Activated CD8-positive, alpha-beta memory T cell treated with anti-CD3 and anti-CD28 coated beads, Interleukin-2, amount 10 ng/mL, durations not matched to agents 7 days and 5 days (primary cell): ENCODE measurements at regions not wholly inside any gene's neighbourhood (a gene's known extent, or its start where the extent isn't known, plus 50 kb on each side); places are given as distances from the start of the nearest gene placed in this dataset.

Experiments used
- ATAC-seq: fragments of 150-1000 bp; cut with Tn5 transposase; one replicate; pipeline ENCODE4 v1.10.0; 2021; ENCODE audit warnings: moderate library complexity
- CTCF ChIA-PET: fragments of 350-600 bp; sonication (Branson Sonifier 250); formaldehyde crosslinking; loops from one replicate; lab custom pipeline; 2021; ENCODE audit warnings: antibody characterized with exemption; lab: Charles Lee
- DNase-seq: peaks from one replicate; pipeline ENCODE4 v3.0.0-alpha.2; 2020
- H3K27ac Mint-ChIP-seq: one replicate; pipeline ENCODE4 v1.8.0; 2021; ENCODE audit warnings: mild to moderate bottlenecking, mixed read lengths
- H3K27me3 Mint-ChIP-seq: one replicate; pipeline ENCODE4 v1.8.0; 2021; ENCODE audit warnings: mixed read lengths
- H3K36me3 Mint-ChIP-seq: one replicate; pipeline ENCODE4 v1.8.0; 2021; ENCODE audit warnings: mild to moderate bottlenecking, mixed read lengths
- H3K4me1 Mint-ChIP-seq: one replicate; pipeline ENCODE4 v1.8.0; 2021; ENCODE audit warnings: mixed read lengths
- H3K4me3 Mint-ChIP-seq: one replicate; pipeline ENCODE4 v1.8.0; 2021; ENCODE audit warnings: mild to moderate bottlenecking, moderate library complexity, mixed read lengths
- H3K9me3 Mint-ChIP-seq: one replicate; pipeline ENCODE4 v1.8.0; 2022; ENCODE audit warnings: low read depth, mixed read lengths

DNA sequence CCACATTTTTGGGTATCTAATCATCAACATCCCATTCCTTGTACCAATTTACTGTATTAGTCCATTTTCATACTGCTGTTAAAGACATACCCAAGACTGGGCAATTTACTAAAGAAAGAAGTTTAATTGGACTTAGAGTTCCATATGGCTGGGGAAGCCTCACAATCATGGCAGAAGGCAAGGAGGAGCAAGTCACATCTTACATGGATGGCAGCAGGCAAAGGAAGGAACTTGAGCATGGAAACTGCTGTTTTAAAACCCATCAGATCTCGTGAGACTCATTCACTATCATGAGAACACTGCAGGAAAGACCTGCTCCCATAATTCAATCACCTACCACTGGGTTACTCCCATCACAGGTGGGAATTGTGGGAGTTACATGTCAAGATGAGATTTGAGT, 95.4 kb upstream of the SLCO6A1 start:
- H3K27ac Mint-ChIP-seq: no peak overlapping the region
- ATAC-seq: no peak
- peaks cover 12% of the 10 kb centered on the region for H3K4me1 Mint-ChIP-seq
- no peaks in the 10 kb centered on the region for H3K36me3 Mint-ChIP-seq
- no peak for DNase-seq
- CTCF ChIA-PET: no interaction called here
- H3K27me3 Mint-ChIP-seq: peaks cover 5% of the 10 kb centered on the region
- no peaks in the 10 kb centered on the region for H3K9me3 Mint-ChIP-seq
- no peak overlapping the region for H3K4me3 Mint-ChIP-seq

DNA sequence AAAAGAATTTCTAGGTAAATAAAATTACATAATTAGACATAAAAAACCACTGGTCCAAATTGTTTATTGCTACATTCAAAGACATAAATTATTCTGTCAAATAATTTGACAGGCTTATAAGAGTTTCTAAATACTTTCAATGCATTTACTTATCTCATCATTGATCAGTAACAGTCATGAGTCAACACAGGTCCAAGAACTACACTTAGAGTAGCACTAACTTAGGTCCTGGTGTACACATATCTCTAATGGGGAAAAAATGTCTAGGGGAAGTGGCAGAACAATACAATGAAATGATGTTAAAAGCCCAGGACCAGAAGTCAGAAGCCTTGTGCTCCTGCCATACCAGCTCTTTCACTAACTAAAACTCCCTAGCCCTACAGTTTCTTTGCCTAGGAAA, 96.5 kb upstream of the SLCO6A1 start:
- Mint-ChIP-seq H3K27ac (no peak overlapping the region), H3K4me1 (peaks cover 12% of the 10 kb centered on the region), H3K9me3 (no peaks in the 10 kb centered on the region), H3K36me3 (no peaks in the 10 kb centered on the region), H3K27me3 (peaks cover 3% of the 10 kb centered on the region), H3K4me3 (no peak overlapping the region)
- CTCF ChIA-PET: no interaction called here
- DNase-seq: no peak
- ATAC-seq: no peak

DNA sequence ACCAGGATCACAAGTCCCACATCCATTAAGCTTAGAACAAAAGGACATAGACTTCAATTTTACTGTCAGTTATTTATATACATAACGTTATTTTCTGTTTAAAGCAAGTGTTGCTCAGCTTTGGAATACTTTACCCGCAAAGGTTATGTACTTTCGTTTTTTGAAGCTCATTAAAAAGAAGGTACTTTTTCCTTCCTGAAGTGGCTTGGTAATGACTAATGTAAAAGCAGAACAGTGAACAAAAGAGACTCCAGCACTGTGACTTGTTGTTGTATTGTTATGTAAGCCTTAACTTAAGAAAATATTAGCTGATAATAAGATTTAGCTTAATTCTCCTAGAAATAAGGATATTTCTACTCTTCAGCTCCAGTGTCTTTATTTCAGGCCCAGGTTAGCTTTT, 97.3 kb upstream of the SLCO6A1 start:
- CTCF ChIA-PET: no interaction called here
- H3K4me3 Mint-ChIP-seq: no peak overlapping the region
- no peak for ATAC-seq
- H3K27ac Mint-ChIP-seq: no peak overlapping the region
- H3K36me3 Mint-ChIP-seq: no peaks in the 10 kb centered on the region
- no peaks in the 10 kb centered on the region for H3K9me3 Mint-ChIP-seq
- peaks cover 3% of the 10 kb centered on the region for H3K27me3 Mint-ChIP-seq
- no peak for DNase-seq
- H3K4me1 Mint-ChIP-seq: peaks cover 12% of the 10 kb centered on the region

DNA sequence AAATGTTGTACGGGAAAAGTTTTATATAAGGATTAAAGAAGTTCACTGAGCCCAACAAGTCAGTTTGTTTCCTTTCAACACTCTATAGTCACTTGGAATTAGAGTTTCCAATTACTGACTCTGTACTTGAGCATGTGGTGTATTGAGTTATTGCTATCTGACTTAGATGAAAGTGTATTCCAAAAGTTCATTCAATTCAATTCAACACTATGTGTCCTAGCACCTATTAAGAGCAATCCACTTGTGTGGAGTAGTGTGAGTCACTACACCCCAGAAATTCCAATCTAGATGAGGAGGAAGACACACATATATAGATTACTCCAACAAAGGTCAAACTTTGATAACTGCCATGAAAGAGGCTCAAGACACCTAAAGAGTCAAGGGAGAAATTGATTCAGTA, 98.2 kb upstream of the SLCO6A1 start:
- Mint-ChIP-seq H3K27me3 (peaks cover 8% of the 10 kb centered on the region), H3K9me3 (no peaks in the 10 kb centered on the region), H3K36me3 (no peaks in the 10 kb centered on the region), H3K4me3 (no peak overlapping the region), H3K27ac (no peak overlapping the region), H3K4me1 (peaks cover 8% of the 10 kb centered on the region)
- no peak for ATAC-seq
- CTCF ChIA-PET: no interaction called here
- no peak for DNase-seq

DNA sequence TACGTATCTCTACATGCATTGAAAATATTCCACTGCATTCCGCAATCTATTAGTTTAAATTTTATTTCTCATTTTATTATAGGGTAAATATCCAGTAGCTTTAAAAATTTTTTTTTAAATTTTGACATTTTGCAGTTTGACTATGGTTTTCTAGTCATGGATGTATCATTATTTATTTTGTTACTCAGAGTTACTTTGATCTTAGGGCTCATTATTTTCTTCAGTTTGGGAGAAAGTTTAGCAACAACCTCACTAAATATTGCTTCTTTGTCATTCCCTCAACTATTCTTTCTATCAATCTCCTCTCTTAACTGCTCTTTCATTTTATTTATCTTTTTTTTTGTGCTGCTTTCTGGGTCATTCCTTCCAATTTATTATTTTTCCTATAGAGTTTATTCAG, 100.5 kb upstream of the SLCO6A1 start:
- DNase-seq (no peak), ATAC-seq (no peak)
- Mint-ChIP-seq H3K27me3 (peaks cover 21% of the 10 kb centered on the region), H3K4me3 (no peak overlapping the region), H3K27ac (no peak overlapping the region), H3K4me1 (peaks cover 8% of the 10 kb centered on the region), H3K36me3 (no peaks in the 10 kb centered on the region), H3K9me3 (no peaks in the 10 kb centered on the region)
- CTCF ChIA-PET: no interaction called here

DNA sequence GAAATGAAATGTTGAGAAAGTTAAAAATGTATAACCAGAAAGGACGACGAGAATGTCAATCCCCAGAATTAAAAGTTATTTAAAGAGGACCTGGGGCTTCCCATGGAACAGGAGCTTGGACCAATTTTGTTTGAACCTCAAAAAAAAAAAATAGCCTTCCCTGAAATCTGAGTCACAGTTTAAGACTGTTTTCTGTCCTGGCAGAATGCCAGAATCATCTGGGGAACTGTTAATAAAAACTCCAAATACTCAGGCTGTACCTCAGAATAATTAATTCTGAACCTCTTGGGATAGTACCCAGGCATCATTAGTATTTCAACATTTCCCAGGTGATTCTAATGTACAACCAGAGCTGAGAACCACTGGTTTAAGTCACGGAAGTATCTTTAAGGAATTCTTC, 102.2 kb upstream of the SLCO6A1 start:
- Mint-ChIP-seq H3K9me3 (no peaks in the 10 kb centered on the region), H3K4me1 (peaks cover 3% of the 10 kb centered on the region), H3K27me3 (peaks cover 22% of the 10 kb centered on the region), H3K36me3 (no peaks in the 10 kb centered on the region), H3K4me3 (no peak overlapping the region), H3K27ac (no peak overlapping the region)
- DNase-seq (no peak), ATAC-seq (no peak)
- CTCF ChIA-PET: no interaction called here

DNA sequence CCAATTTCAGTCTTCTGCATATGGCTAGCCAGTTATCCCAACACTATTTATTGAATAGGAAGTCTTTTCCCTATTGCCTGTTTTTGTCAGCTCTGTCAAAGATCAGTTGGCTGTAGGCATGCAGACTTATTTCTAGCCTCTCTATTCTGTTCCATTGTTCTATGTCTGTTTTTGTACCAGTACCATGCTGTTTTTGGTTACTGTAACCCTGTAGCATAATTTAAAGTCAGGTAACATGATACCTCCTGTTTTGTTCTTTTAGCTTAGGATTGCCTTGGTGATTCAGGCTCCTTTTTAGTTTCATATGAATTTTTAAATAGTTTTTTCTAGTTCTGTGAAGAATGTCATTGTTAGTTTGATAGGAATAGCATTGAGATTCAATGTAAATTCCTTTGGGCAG, 104.9 kb upstream of the SLCO6A1 start:
- Mint-ChIP-seq H3K4me1 (no peaks in the 10 kb centered on the region), H3K27me3 (peaks cover 22% of the 10 kb centered on the region), H3K4me3 (no peak overlapping the region), H3K9me3 (no peaks in the 10 kb centered on the region), H3K36me3 (no peaks in the 10 kb centered on the region), H3K27ac (no peak overlapping the region)
- DNase-seq (no peak), ATAC-seq (no peak)
- CTCF ChIA-PET: no interaction called here

DNA sequence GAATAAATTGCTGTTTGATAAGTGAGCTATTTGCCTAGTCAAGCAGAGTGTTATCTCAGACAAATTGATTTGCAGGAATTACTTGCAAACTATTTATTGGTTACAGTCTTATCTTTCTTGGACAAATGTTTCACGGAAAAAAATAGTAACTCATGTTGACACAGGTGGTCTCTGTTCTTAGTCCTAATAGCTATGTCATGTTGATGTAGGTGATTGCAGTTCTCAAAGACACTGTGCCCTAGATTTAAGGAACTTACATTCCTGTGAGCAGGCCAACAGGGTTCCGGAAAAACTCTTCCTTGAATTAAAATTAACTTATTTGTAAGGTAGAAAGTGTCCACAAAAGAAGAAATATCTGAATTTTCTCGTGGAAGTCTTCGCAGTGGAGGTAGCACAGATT, 109.6 kb upstream of the SLCO6A1 start:
- no peak overlapping the region for H3K27ac Mint-ChIP-seq
- CTCF ChIA-PET: no interaction called here
- H3K9me3 Mint-ChIP-seq: no peaks in the 10 kb centered on the region
- H3K36me3 Mint-ChIP-seq: no peaks in the 10 kb centered on the region
- peaks cover 9% of the 10 kb centered on the region for H3K27me3 Mint-ChIP-seq
- no peak overlapping the region for H3K4me3 Mint-ChIP-seq
- ATAC-seq (no peak), DNase-seq (no peak)
- no peaks in the 10 kb centered on the region for H3K4me1 Mint-ChIP-seq

DNA sequence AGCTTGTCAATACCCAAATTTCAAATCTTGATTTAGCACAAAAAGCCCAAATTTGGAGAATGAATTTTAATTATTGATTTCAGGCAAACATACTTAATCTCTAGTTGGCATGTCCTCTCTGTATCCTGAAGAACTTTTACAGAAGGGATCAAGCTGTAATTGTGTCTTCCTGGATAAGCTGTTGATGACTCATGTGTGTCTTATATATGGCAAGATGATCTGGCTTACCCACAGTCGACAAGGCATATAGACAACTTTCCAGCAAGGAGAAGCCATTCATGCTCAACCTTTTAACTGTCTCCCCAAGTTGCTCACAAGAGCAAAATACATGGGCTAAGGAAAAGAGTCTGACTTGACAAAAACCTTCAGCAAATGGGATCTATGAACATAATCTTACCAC, 112.5 kb upstream of the SLCO6A1 start:
- Mint-ChIP-seq H3K9me3 (no peaks in the 10 kb centered on the region), H3K4me3 (no peak overlapping the region), H3K36me3 (no peaks in the 10 kb centered on the region), H3K27ac (no peak overlapping the region), H3K27me3 (peaks cover 13% of the 10 kb centered on the region), H3K4me1 (no peaks in the 10 kb centered on the region)
- CTCF ChIA-PET: no interaction called here
- DNase-seq (no peak), ATAC-seq (no peak)

DNA sequence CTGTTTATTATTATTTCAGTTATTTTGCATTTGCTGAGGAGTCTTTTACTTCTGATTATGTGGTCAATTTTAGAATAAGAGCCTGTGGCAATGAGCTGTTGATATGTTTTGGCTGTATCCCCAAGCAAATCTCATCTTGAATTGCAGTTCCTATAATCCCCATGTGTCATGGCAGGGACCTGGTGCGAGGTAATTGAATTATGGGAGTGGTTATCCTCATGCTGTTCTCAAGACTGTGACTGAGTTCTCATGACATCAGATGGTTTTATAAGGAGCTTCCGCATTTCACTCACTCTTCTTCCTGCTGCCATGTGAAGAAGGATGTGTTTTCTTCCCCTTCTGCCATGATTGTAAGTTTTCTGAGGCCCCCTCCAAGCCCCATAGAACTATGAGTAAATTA, 114.9 kb upstream of the SLCO6A1 start:
- H3K36me3 Mint-ChIP-seq: no peaks in the 10 kb centered on the region
- no peak overlapping the region for H3K4me3 Mint-ChIP-seq
- H3K27me3 Mint-ChIP-seq: peaks cover 16% of the 10 kb centered on the region
- DNase-seq: no peak
- no peaks in the 10 kb centered on the region for H3K4me1 Mint-ChIP-seq
- ATAC-seq: no peak
- no peaks in the 10 kb centered on the region for H3K9me3 Mint-ChIP-seq
- CTCF ChIA-PET: no interaction called here
- no peak overlapping the region for H3K27ac Mint-ChIP-seq

DNA sequence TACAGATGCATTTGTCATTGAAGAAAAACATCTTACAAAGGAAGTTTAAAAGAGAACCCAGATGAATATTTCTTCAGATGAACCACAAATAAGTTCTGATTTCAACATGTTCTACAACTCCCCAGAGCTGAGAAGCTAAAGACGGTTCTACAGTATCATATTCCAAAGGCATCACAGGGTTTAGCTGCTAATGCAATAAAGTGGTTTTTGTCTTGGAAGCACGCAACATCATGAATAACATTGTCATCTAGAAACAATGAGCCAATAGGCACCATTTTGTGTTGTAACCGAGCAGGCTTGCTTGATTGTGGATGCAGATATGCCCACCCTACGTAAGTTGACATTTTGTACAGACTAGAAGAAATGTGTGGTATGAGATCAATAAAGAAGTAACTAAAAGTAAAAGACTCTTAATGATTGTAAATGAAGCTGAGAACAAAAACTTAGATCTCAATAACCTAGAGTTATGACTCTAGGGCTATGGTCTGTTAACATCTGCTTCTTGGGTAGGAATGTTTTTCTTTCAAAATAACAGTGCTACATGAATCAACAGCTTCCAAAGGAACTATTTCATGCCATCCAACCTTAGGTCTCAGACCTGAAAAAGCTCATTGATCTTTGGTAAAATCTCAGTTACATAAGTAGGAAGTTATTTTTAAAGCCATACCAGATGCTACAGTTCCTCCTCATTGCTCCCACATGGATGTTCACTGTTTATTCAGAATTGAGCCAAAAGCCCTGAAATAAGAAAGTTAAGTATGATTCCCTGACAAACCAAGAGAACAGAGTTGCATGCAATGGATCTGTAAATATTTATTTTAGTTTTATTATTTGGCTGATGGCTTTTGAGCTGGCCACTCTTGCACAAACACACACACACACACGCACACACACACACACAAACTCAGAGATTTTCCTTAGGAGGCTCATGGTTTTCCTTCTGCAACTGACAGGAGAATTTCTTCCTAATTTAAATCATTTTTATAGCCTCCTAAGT, 118.7 kb upstream of the SLCO6A1 start:
- Mint-ChIP-seq H3K36me3 (no peaks in the 10 kb centered on the region), H3K27ac (no peak overlapping the region), H3K4me1 (no peaks in the 10 kb centered on the region), H3K27me3 (peaks cover 16% of the 10 kb centered on the region), H3K9me3 (no peaks in the 10 kb centered on the region), H3K4me3 (no peak overlapping the region)
- ATAC-seq (no peak), DNase-seq (no peak)
- CTCF ChIA-PET: no interaction called here

DNA sequence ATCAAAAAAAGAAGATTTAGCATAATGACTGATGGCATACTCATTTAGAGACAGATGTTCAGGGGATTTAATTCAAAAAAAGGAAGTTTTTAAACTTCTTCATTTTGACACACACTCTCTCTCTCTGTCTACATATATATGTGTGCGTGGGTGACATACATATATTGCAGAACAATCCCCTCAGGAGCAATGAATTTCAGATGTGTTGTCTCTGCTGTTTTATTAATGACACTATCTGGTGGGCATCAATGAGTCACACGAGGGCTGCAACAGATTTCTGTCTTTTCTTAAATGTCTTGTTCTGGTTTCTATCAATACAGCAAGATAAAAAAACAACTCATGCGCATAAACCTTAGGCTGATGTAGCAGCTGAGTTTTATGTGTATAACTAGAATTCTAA, 123.5 kb upstream of the SLCO6A1 start:
- H3K4me1 Mint-ChIP-seq: no peaks in the 10 kb centered on the region
- no peak for DNase-seq
- H3K27ac Mint-ChIP-seq: no peak overlapping the region
- ATAC-seq: no peak
- H3K36me3 Mint-ChIP-seq: no peaks in the 10 kb centered on the region
- peaks cover 8% of the 10 kb centered on the region for H3K27me3 Mint-ChIP-seq
- no peak overlapping the region for H3K4me3 Mint-ChIP-seq
- CTCF ChIA-PET: no interaction called here
- H3K9me3 Mint-ChIP-seq: no peaks in the 10 kb centered on the region

DNA sequence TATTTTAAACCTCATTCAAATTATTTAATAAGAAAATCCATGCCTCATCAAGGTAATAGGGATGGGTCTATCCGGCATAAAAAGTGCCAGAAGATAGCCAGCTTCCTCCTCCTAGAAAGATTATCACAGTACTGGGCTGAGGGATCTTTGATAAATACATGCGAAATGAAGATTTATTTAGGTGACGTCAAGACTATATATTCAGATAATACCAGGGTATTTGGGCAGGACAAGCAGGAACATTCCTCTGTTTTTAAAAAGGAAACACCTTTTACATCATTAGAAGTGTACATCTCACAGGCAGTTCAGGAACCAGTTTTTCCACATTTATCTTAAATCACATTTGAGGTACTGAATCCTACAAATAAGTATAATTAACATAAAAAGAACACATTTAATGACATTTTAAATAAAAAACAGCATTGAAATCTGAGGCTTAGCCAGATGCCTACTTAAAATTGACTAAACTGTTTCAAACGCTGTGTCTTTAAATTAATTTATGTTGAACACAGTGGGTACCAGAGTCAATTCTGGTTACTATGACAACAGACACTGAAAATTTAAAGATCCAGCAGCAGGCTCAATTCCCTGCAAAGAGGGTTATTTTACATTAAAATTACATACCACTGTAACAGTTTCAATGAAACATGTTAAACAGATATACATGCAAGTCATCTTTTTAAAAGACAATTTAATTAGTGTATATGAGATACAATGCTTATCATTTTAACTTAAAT, 124.7 kb upstream of the SLCO6A1 start:
- H3K9me3 Mint-ChIP-seq: no peaks in the 10 kb centered on the region
- H3K27me3 Mint-ChIP-seq: peaks cover 11% of the 10 kb centered on the region
- no peak overlapping the region for H3K4me3 Mint-ChIP-seq
- no peak for ATAC-seq
- H3K27ac Mint-ChIP-seq: no peak overlapping the region
- no peak for DNase-seq
- CTCF ChIA-PET: no interaction called here
- H3K36me3 Mint-ChIP-seq: no peaks in the 10 kb centered on the region
- no peaks in the 10 kb centered on the region for H3K4me1 Mint-ChIP-seq

DNA sequence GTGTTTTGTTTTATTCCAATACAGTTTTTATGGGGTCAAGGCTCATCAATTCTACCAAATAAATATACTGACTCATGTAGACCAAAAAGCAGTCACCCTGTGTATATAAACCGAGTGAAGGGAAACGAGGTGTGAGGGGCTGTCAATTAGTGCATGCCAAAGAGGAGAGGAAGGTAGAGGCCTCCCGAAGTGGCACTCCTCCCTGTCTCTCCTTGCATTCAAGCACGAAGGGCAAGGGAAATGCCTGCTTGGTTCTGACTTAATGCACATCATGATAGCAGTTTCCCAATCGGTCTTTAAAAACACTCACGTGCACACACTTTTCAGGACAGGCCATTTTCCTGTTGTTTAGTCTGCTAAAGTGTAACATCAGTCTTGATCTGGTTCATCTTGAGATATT, 125.6 kb upstream of the SLCO6A1 start:
- H3K27me3 Mint-ChIP-seq: peaks cover 13% of the 10 kb centered on the region
- no peaks in the 10 kb centered on the region for H3K4me1 Mint-ChIP-seq
- H3K36me3 Mint-ChIP-seq: no peaks in the 10 kb centered on the region
- CTCF ChIA-PET: no interaction called here
- no peak overlapping the region for H3K27ac Mint-ChIP-seq
- DNase-seq (no peak), ATAC-seq (no peak)
- H3K4me3 Mint-ChIP-seq: no peak overlapping the region
- H3K9me3 Mint-ChIP-seq: no peaks in the 10 kb centered on the region
